SK-N-SH (cell line): ENCODE measurements at regions not wholly inside any gene's neighbourhood (a gene's known extent, or its start where the extent isn't known, plus 50 kb on each side); places are given as distances from the start of the nearest gene placed in this dataset.

Source experiments
- CTCF ChIA-PET: fragments of 300-600, 350-600 bp; formaldehyde crosslinking; extraction: SDS; loops from one replicate; lab custom pipeline; 2021; lab: Yijun Ruan, JAX
- POLR2A ChIA-PET: fragments of 350-600 bp; sonication (Branson Sonifier 250); formaldehyde crosslinking; extraction: SDS; loops from one replicate; lab custom pipeline; 2020; ENCODE audit warnings: antibody characterized with exemption, inconsistent platforms; lab: Yijun Ruan, JAX
- DNase-seq: peaks from one replicate; pipeline ENCODE4 v3.0.0; 2012
- H2AFZ ChIP-seq: fragments of 200-600 bp; sonication (generic); 2 replicates; pipeline ENCODE4 v1.8.1; 2016; ENCODE audit warnings: antibody characterized with exemption, mild to moderate bottlenecking, low read depth
- H3F3A ChIP-seq: fragments of 200-600 bp; sonication (generic); replicated peaks from 2 replicates; pipeline ENCODE3; 2016; ENCODE audit warnings: antibody characterized with exemption, mild to moderate bottlenecking; ENCODE audit not compliant: insufficient read depth
- H3K27ac ChIP-seq, 2 experiments: fragments of 200-500 bp in 1 of 2; fragments of 200-600 bp in 1 of 2; sonication (Bioruptor generic) in 1 of 2; sonication (generic), shearing (Covaris generic) in 1 of 2; 2 replicates each; pipeline versions ENCODE4 v1.5.1 to v1.6.1; 2014 to 2016; ENCODE audit warnings: low read depth in 2 of 2, inconsistent platforms in 1 of 2, low read length in 1 of 2, mild to moderate bottlenecking in 1 of 2, mixed read lengths in 1 of 2
- H3K27me3 ChIP-seq: fragments of 200-600 bp; sonication (generic), shearing (Covaris generic); 2 replicates; pipeline ENCODE4 v1.6.1; 2016; ENCODE audit warnings: mixed run types; ENCODE audit not compliant: insufficient read depth
- H3K36me3 ChIP-seq, 2 experiments: fragments of 200-500 bp in 1 of 2; fragments of 200-600 bp in 1 of 2; sonication (Bioruptor generic) in 1 of 2; sonication (generic) in 1 of 2; replicated peaks in 1 of 2; 2 replicates each; pipeline versions ENCODE3 to v1.5.1; 2014 to 2016; ENCODE audit warnings: low read length in 1 of 2, mild to moderate bottlenecking in 1 of 2; ENCODE audit not compliant: insufficient read depth in 2 of 2, control insufficient read depth in 1 of 2
- H3K4me1 ChIP-seq, 2 experiments: fragments of 200-500 bp in 1 of 2; fragments of 200-600 bp in 1 of 2; sonication (Bioruptor generic) in 1 of 2; sonication (generic), shearing (Covaris generic) in 1 of 2; 2 replicates each; pipeline versions ENCODE4 v1.5.1 to v1.6.1; 2014 to 2016; ENCODE audit warnings: low read depth in 1 of 2, low read length in 1 of 2, mixed run types in 1 of 2; ENCODE audit not compliant: insufficient read depth in 2 of 2, control insufficient read depth in 1 of 2
- H3K4me2 ChIP-seq: fragments of 200-600 bp; sonication (generic), shearing (Covaris generic); 2 replicates; pipeline ENCODE4 v1.6.1; 2017; ENCODE audit warnings: mixed run types
- H3K4me3 ChIP-seq, 2 experiments: fragments of 200-500 bp in 1 of 2; fragments of 200-600 bp in 1 of 2; sonication (Bioruptor generic) in 1 of 2; sonication (generic), shearing (Covaris generic) in 1 of 2; 2 replicates each; pipeline versions ENCODE4 v1.5.1 to v1.8.1; 2014 to 2016; ENCODE audit warnings: low read depth in 2 of 2, inconsistent platforms in 1 of 2, low read length in 1 of 2, mild to moderate bottlenecking in 1 of 2, mixed read lengths in 1 of 2, moderate library complexity in 1 of 2
- H3K79me2 ChIP-seq: fragments of 200-600 bp; sonication (generic); 2 replicates; pipeline ENCODE4 v1.8.1; 2017; ENCODE audit warnings: mild to moderate bottlenecking; ENCODE audit not compliant: insufficient read depth
- H3K9ac ChIP-seq: fragments of 200-600 bp; sonication (generic); 2 replicates; pipeline ENCODE4 v1.6.1; 2017; ENCODE audit warnings: mixed run types
- H3K9me2 ChIP-seq: fragments of 200-600 bp; sonication (generic); 2 replicates; pipeline ENCODE4 v1.6.1; 2017; ENCODE audit warnings: mixed run types
- H3K9me3 ChIP-seq: fragments of 200-600 bp; sonication (generic); 2 replicates; pipeline ENCODE4 v1.6.1; 2017; ENCODE audit warnings: mixed run types, mild to moderate bottlenecking, moderate library complexity
- H4K20me1 ChIP-seq: fragments of 200-600 bp; sonication (generic); 2 replicates; pipeline ENCODE4 v1.6.1; 2017; ENCODE audit warnings: mild to moderate bottlenecking, mixed run types; ENCODE audit not compliant: insufficient read depth
- EP300 ChIP-seq, 2 experiments: IDR thresholded peaks; 2 replicates each; pipeline versions ENCODE4 v1.4.0 to v1.6.1; 2012; ENCODE audit warnings: borderline replicate concordance in 1 of 2, low read depth in 1 of 2, low read length in 1 of 2
- FOSL2 ChIP-seq: IDR thresholded peaks from 2 replicates; pipeline ENCODE4 v1.4.0; 2012; ENCODE audit warnings: low read depth, mild to moderate bottlenecking, moderate library complexity, borderline replicate concordance
- FOXJ3 ChIP-seq: sonication (generic); formaldehyde crosslinking; IDR thresholded peaks from 2 replicates; pipeline ENCODE4 v1.5.1; 2020; ENCODE audit warnings: mild to moderate bottlenecking, missing genetic modification reagents
- FOXM1 ChIP-seq: IDR thresholded peaks from 2 replicates; pipeline ENCODE4 v1.4.0; 2012; ENCODE audit warnings: low read depth, mild to moderate bottlenecking
- GATA2 ChIP-seq: sonication (generic); formaldehyde crosslinking; IDR thresholded peaks from 2 replicates; pipeline ENCODE4 v1.5.0; 2020; ENCODE audit warnings: mild to moderate bottlenecking, missing genetic modification reagents
- JUND ChIP-seq: IDR thresholded peaks from 2 replicates; pipeline ENCODE4 v1.4.0; 2012
- NRF1 ChIP-seq: IDR thresholded peaks from 2 replicates; pipeline ENCODE4 v1.6.1; 2012; ENCODE audit warnings: low read depth, mild to moderate bottlenecking, low read length
- RCOR1 ChIP-seq: fragments of 150-350 bp; IDR thresholded peaks from 2 replicates; pipeline ENCODE4 v1.6.1; 2017; ENCODE audit warnings: antibody characterized with exemption, low read length
- RXRA ChIP-seq: IDR thresholded peaks from 2 replicates; pipeline ENCODE4 v1.4.0; 2012; ENCODE audit warnings: low read depth, mild to moderate bottlenecking, borderline replicate concordance
- SIN3A ChIP-seq: IDR thresholded peaks from 2 replicates; pipeline ENCODE4 v1.6.1; 2012; ENCODE audit warnings: low read depth, mild to moderate bottlenecking, low read length, moderate library complexity, borderline replicate concordance
- TCF12 ChIP-seq: IDR thresholded peaks from 2 replicates; pipeline ENCODE4 v1.4.0; 2012
- WGBS: methylation state at CpG from one replicate; pipeline ENCODE4 v1.1.6; 2017; ENCODE audit warnings: low lambda C conversion rate; 5-methylcytosine and 5-hydroxymethylcytosine counted together
- TF ChIP-seq, protein P1 (sequence below): IDR thresholded peaks from 2 replicates; pipeline ENCODE4 v1.4.0; 2012; ENCODE audit warnings: low read depth
- TF ChIP-seq, protein P2 (sequence below): IDR thresholded peaks from 2 replicates; pipeline ENCODE4; 2012
- TF ChIP-seq, protein P3 (sequence below): IDR thresholded peaks from 2 replicates; pipeline ENCODE4 v1.4.0; 2012; ENCODE audit warnings: low read depth, borderline replicate concordance
- TF ChIP-seq, protein P4 (sequence below): fragments of 200-600 bp; sonication (generic); IDR thresholded peaks from 2 replicates; pipeline ENCODE4 v1.6.1; 2017; ENCODE audit warnings: antibody characterized with exemption, mild to moderate bottlenecking, moderate library complexity

DNA sequence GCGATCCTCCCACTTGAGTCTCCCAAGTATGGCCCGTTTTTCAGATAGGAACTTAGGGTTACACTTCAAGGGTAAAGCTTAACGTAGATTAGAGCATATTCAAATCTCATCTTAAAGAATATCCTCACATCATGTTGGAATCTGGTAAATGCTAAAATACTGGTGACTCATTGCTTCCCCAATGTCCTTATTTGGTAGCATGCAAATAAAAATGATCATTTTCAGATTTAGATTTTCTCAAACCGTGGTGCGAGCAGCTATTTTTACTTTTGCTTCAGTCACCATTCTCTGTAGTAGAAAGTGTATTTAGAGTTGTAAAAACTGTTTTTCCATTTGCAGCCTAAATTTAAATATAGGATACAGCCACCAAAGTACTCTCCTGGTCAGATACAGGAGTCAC is 101.5 kb upstream of the MAML3 start:
- H3K4me2 ChIP-seq: peak overlapping the region; percentile 63
- H3F3A ChIP-seq: peaks cover 20% of the 10 kb centered on the region
- H3K79me2 ChIP-seq: no peaks in the 10 kb centered on the region
- no peaks in the 10 kb centered on the region for H4K20me1 ChIP-seq
- H3K9me3 ChIP-seq: no peaks in the 10 kb centered on the region
- H3K27ac ChIP-seq: peak overlapping the region in 1 of 2 experiments; percentile 78; a peak in 2 of 4 replicates
- 83% methylated on average over 5 of the region's 5 CpGs for WGBS
- TF ChIP-seq RXRA (no peak), FOSL2 (peak; percentile 29; the same call in 1 of the 2 replicates), TCF12 (0 out of 2 replicates have a peak, but pooled peaks have one; percentile 13)
- H3K9me2 ChIP-seq: no peaks in the 10 kb centered on the region
- POLR2A ChIA-PET: no interaction called here
- CTCF ChIA-PET: interaction anchor here (2.2 to 9.2 kb wide), 3 partner anchors 17 to 102 kb away, joined by 7 to 91 read pairs (median 32); partner anchors contain the start of gene MAML3
- H3K9ac ChIP-seq: no peak overlapping the region; the same call in 1 of the 2 replicates
- no peak overlapping the region for H3K4me3 ChIP-seq
- H3K27me3 ChIP-seq: no peaks in the 10 kb centered on the region
- no peak for DNase-seq
- no peaks in the 10 kb centered on the region for H3K36me3 ChIP-seq
- H3K4me1 ChIP-seq: peaks cover 38 to 49% of the 10 kb centered on the region in 2 experiments
- H2AFZ ChIP-seq: no peak overlapping the region

DNA sequence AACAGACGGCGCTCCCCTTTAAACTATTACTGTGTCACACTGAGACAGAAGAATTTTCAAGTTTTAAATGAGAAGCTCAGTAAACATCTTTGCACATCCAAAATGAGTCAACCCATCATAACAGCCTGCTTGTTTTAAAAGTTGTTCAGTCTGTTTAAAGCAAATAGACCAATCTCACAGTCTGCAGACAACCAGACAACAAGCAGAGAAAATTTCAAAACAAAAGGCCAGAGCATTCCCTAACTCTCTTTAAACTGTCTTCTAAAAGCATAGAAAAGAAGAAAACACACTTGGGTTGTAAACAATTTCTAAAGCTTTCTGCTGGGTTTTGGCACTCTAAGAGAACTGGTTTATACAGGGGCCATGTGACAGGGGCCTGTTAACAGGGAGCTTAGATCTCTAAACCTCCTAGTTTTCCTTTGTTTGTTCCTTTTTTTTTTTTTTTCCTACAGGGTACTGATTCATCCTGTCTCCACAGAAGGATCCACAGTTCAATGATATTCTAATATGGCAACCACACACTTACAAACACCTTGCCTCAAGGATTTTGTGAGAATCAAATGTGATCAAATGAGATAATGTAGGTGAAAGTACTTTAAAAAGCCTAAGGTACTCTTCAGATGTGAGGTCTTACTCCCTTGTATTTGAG is 100.8 kb upstream of the MAML3 start:
- peaks cover 41 to 49% of the 10 kb centered on the region in 2 experiments for H3K4me1 ChIP-seq
- no peaks in the 10 kb centered on the region for H3K27me3 ChIP-seq
- DNase-seq: no peak
- no peaks in the 10 kb centered on the region for H3K79me2 ChIP-seq
- H3F3A ChIP-seq: peaks cover 16% of the 10 kb centered on the region
- H3K4me3 ChIP-seq: no peak overlapping the region
- no peaks in the 10 kb centered on the region for H3K9me2 ChIP-seq
- no peak overlapping the region; the same call in 1 of the 2 replicates for H3K9ac ChIP-seq
- no peaks in the 10 kb centered on the region for H3K36me3 ChIP-seq
- no peaks in the 10 kb centered on the region for H3K9me3 ChIP-seq
- peak overlapping the region in 1 of 2 experiments; percentile 78; a peak in 2 of 4 replicates for H3K27ac ChIP-seq
- WGBS: 90% methylated on average over 2 of the region's 2 CpGs
- H3K4me2 ChIP-seq: no peak overlapping the region
- no peaks in the 10 kb centered on the region for H4K20me1 ChIP-seq
- peak overlapping the region; percentile 50 for H2AFZ ChIP-seq
- ChIA-PET POLR2A (interaction anchor here (4.5 to 7.9 kb wide), 2 partner anchors 17 to 103 kb away, joined by 52 to 56 read pairs; partner anchors contain the start of gene MAML3), CTCF (interaction anchor here (0.9 to 9.2 kb wide), 9 partner anchors 8 to 203 kb away, joined by 3 to 91 read pairs (median 6); partner anchors contain the start of gene MAML3)
- no peak for TF ChIP-seq FOXJ3 (CRISPR knock-in tag)
- TF ChIP-seq EP300 (IDR thresholded peaks at IDR 0.05; ENCODE audit: borderline replicate concordance in 1 of 2, low read depth in 1 of 2, low read length in 1 of 2): no peak
- TF ChIP-seq, protein P1, sequence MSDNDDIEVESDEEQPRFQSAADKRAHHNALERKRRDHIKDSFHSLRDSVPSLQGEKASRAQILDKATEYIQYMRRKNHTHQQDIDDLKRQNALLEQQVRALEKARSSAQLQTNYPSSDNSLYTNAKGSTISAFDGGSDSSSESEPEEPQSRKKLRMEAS: no peak
- no peak for TF ChIP-seq RCOR1
- TF ChIP-seq NRF1: no peak

DNA sequence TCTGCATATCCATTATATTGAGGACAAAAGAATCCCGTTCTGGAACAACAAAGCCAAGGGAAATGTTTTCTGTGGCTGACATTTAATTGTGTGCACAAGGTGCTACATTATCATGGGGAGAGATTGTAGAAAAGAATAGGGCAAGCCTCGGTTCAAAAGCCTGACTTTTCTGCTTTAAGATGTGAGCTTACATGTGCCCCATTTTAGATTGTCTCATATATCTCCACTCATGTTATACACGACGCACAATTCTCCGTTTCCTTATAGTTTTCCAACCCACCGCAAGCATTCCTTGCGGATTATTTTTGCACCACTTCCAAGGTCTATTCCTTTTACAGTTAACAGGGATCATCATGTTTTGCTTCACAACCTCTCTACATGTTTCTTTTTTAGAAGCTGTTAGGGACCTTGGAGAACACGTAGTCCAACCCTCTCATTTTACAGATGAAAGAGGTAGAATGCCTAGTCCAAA is 99.6 kb upstream of the MAML3 start:
- peak overlapping the region in 1 of 2 experiments; percentile 55; a peak in 1 of 4 replicates for H3K4me3 ChIP-seq
- H3K79me2 ChIP-seq: no peaks in the 10 kb centered on the region
- no peaks in the 10 kb centered on the region for H3K36me3 ChIP-seq
- H3K27ac ChIP-seq: peak overlapping the region; percentile 78 to 82
- no peaks in the 10 kb centered on the region for H3K27me3 ChIP-seq
- no peak for DNase-seq
- 80% methylated on average over 8 of the region's 8 CpGs for WGBS
- no peaks in the 10 kb centered on the region for H3K9me2 ChIP-seq
- peak overlapping the region; percentile 75; the same call in 1 of the 2 replicates for H3K4me2 ChIP-seq
- CTCF ChIA-PET: interaction anchor here (0.6 to 9.2 kb wide), 46 partner anchors 12 to 649 kb away, joined by 3 to 91 read pairs (median 4); partner anchors contain the start of gene MAML3
- peak overlapping the region; percentile 71; the same call in 1 of the 2 replicates for H3K9ac ChIP-seq
- no peaks in the 10 kb centered on the region for H3K9me3 ChIP-seq
- peaks cover 13% of the 10 kb centered on the region for H3F3A ChIP-seq
- H2AFZ ChIP-seq: peak overlapping the region; percentile 45
- no peaks in the 10 kb centered on the region for H4K20me1 ChIP-seq
- H3K4me1 ChIP-seq: peaks cover 48 to 56% of the 10 kb centered on the region in 2 experiments
- POLR2A ChIA-PET: interaction anchor here (1.5 to 7.9 kb wide), 5 partner anchors 16 to 364 kb away, joined by 4 to 56 read pairs (median 13); partner anchors contain the start of gene MAML3
- TF ChIP-seq, protein P2, sequence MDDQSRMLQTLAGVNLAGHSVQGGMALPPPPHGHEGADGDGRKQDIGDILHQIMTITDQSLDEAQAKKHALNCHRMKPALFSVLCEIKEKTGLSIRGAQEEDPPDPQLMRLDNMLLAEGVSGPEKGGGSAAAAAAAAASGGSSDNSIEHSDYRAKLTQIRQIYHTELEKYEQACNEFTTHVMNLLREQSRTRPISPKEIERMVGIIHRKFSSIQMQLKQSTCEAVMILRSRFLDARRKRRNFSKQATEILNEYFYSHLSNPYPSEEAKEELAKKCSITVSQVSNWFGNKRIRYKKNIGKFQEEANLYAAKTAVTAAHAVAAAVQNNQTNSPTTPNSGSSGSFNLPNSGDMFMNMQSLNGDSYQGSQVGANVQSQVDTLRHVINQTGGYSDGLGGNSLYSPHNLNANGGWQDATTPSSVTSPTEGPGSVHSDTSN: no peak
- TF ChIP-seq GATA2 (CRISPR knock-in tag) (no peak), TCF12 (no peak), FOXM1 (no peak), EP300 (IDR thresholded peaks at IDR 0.05; ENCODE audit: borderline replicate concordance in 1 of 2, low read depth in 1 of 2, low read length in 1 of 2) (no peak), JUND (no peak), SIN3A (no peak)
- TF ChIP-seq, protein P3, sequence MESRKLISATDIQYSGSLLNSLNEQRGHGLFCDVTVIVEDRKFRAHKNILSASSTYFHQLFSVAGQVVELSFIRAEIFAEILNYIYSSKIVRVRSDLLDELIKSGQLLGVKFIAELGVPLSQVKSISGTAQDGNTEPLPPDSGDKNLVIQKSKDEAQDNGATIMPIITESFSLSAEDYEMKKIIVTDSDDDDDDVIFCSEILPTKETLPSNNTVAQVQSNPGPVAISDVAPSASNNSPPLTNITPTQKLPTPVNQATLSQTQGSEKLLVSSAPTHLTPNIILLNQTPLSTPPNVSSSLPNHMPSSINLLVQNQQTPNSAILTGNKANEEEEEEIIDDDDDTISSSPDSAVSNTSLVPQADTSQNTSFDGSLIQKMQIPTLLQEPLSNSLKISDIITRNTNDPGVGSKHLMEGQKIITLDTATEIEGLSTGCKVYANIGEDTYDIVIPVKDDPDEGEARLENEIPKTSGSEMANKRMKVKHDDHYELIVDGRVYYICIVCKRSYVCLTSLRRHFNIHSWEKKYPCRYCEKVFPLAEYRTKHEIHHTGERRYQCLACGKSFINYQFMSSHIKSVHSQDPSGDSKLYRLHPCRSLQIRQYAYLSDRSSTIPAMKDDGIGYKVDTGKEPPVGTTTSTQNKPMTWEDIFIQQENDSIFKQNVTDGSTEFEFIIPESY: no peak
- TF ChIP-seq, protein P4, sequence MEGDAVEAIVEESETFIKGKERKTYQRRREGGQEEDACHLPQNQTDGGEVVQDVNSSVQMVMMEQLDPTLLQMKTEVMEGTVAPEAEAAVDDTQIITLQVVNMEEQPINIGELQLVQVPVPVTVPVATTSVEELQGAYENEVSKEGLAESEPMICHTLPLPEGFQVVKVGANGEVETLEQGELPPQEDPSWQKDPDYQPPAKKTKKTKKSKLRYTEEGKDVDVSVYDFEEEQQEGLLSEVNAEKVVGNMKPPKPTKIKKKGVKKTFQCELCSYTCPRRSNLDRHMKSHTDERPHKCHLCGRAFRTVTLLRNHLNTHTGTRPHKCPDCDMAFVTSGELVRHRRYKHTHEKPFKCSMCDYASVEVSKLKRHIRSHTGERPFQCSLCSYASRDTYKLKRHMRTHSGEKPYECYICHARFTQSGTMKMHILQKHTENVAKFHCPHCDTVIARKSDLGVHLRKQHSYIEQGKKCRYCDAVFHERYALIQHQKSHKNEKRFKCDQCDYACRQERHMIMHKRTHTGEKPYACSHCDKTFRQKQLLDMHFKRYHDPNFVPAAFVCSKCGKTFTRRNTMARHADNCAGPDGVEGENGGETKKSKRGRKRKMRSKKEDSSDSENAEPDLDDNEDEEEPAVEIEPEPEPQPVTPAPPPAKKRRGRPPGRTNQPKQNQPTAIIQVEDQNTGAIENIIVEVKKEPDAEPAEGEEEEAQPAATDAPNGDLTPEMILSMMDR: no peak
